GM21825 (cell line): ENCODE measurements at regions not wholly inside any gene's neighbourhood (a gene's known extent, or its start where the extent isn't known, plus 50 kb on each side); places are given as distances from the start of the nearest gene placed in this dataset.

Experiments
- ATAC-seq: cut with Tn5 transposase; IDR thresholded peaks from one replicate; pipeline ENCODE4 v1.9.1; 2021; ENCODE audit warnings: mild to moderate bottlenecking, moderate library complexity; ENCODE audit not compliant: unreplicated experiment

DNA sequence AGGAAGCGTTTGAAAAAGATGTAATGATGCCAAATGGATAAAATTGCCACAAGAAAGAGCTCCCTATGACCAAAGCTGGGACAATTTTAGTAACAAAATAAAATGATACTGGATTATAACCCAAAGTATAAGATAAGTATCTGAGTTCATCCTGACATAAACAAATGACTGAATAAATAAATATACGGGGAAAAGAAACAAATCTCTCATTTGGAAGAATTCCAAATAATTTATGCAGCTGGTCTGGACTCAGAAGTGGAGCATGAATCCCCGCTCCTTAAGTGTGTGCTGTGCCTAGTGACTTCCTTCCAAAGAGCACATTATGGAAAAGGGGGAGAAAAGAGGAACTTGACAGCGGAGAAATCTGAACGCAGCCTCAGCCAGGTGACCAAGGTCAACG lies 186.2 kb downstream of the RAMP3 start:
- ATAC-seq: no peak

DNA sequence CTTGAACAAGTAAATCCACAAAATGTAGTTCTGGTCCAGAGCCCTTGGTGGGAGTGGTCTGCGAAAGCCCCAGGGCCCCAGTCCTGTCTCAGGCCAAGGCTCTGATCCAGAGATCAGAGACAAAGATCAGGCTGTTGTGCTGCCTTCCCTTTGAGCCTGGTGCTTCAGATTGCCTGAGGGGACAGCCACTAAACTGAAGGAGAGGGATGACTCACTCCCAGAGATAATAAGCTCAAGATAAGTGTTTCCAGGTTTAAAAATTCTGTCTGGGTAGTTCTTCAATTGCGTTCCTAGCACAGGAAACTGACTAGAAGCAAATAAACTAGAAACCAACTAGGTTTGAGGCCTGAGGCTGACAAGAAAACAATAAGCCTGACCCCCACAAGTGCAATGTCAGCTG lies 190.2 kb downstream of the RAMP3 start:
- no peak for ATAC-seq

DNA sequence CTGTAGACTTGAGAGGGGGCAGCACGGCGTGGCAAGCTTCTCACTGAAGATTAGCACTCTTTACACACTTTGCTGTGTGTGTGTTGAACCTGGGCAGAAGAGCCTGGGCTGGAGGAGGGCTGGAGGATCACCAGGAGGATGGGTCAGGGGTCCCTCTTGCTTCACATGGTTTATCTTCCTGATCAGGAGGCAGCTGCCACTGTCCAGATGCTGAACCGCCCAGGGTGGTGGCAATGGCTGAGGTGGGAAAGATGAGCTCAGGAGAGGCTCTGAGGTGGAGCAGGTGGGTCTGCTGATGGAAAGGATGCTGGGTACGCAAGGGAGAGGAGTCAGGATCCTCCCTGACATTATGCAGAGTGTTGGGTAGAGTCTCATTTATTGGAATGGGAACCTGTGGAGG lies 191.5 kb downstream of the RAMP3 start:
- ATAC-seq: no peak

DNA sequence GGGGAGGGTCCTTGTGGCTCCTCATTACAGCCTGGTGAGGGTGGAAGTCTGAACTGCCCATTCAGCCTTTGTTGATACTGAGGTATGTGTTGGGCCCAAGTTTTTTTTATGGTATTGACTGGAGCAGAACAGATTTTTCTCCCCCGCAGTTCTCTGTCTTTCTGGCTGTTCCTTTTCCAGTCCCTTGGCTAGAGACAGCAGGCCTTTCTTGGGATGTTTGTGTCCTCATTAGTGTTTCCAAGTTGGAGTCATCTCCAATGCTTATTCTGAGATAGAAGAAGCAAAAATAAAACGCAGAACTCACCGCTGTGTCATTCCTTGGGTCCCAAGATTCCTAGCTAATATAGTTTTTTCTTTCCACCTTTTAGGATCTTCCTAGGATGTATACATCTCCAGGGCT lies 193.3 kb downstream of the RAMP3 start:
- no peak for ATAC-seq

DNA sequence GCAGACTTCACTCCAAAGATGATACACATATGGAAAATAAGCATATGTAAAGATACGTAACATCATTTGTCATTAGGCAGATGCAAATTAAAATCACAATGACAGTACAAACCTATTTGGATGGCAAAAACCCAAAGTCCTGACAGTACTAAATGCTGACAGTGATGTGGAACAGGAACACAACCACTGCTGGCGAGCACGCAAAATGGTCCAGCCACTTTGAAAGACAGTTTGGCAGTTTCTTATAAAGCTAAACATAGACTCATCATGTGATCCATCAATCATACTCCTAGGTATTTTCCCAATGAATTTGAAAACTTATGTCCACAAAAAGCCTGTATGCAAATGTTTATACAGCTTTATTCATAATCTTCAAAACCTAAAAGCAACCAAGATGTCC lies 200.7 kb downstream of the RAMP3 start:
- ATAC-seq: no peak

DNA sequence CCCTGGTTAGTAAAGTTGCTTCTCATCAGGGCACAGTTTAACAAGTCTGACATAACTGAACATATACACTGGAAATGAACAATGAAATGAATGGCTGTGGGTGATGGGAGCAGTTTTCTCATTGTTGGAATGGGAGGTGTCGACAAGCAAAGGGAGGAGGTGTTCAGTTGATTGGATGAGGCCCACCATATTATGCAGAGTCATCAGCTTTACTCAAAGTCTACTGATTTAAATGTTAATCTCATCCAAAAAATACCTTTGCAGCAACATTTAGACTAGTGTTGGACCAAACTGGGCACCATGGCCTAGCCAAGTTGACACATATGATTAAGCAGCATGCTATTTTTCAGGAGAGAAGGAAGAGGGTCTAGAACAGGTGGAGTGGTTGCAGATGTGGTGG lies 201.7 kb downstream of the RAMP3 start:
- no peak for ATAC-seq

DNA sequence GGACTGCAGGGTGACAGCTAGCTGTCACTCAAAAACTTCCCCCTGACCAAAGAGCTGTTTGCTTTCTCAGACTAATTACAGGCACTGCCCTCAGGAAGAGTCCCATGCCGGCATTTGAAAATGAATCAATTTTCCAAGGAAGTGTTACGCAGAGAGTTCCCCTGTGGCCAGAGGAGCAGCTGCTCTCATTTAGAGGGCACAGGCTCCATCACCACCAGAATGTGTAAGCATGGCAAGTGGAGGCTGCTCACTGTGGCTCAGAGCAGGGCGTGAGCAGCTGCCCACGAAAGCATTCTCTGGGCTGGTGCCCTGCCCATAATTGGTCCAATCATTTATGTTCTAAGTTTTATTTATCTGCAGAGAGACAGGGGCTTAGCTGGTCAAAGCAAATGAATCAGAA lies 202.2 kb downstream of the RAMP3 start:
- no peak for ATAC-seq

DNA sequence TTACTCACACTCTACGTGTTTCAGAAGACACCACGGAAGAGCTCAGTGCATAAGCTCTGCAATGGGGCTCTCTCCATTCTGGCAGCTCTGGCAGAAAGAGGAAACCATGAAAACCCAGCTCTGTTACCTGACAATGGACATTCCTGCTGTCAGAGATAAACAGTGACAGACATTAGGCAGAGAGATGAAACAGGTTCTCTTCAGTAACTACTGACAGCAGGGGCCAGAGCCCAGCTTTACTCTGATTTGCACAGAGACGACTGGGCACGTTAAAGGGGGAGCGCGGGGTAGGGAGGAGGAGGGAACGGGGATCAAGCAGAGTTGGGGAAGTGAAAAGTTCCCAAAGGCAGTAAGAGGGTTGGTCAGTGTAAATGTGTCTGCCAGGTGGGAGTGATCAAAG lies 206.1 kb downstream of the RAMP3 start:
- ATAC-seq: no peak

DNA sequence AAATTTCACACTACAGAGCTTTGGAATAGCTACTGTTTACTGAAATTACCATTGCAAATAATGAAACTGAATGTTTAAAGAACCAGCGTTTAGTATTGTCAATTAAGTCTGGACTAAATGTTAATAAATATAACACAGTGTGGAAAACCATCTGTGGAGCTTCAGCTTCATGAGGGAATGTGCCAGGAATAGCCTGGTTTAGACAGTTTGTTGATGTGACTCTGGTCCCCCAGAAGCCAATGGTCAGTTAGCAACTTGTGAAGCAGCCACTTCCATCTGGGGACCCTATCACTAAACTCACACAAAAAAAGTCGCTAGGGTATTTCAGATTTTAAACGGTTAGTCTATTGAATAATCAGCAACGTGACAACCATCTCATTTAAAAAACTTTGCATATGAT lies 207.8 kb downstream of the RAMP3 start:
- ATAC-seq: no peak

DNA sequence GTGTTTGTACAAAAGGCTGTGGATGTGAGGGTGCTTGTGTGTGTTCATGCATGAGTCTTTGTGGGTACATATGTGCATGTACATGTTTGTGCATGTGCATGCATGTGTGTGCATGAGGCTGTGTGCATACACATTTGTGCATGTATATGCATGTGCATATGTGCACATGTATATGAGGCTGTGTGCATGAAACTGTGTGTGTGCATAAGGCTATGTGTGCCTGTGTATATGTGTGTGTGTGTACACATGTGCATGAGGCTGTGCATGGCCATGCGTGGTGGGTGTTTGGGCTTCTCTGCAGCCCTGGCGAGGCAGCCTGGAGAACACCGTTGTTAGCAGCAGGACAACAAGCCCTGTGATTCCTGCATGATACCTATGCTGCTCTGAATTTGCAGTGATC lies 207.7 kb upstream of the ADCY1 start:
- no peak for ATAC-seq

DNA sequence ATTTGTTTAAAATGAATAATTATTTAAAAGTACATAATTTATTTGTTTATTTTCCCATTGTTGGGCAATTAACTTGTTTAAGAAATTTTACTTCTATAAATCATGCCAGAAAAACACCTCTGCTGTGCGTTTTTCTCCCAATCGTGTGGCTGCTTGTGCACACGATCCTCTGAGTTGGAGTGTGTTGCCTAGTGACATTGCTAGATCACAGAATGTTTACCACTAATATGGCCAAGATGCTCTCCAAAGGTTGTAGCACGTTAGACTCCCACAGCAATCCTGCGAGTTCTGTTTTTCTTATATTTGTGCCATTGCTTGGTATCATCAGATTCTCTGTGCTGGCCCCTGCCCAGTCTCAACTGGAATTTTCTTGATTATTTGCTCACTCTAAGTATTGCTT lies 207.1 kb upstream of the ADCY1 start:
- ATAC-seq: no peak

DNA sequence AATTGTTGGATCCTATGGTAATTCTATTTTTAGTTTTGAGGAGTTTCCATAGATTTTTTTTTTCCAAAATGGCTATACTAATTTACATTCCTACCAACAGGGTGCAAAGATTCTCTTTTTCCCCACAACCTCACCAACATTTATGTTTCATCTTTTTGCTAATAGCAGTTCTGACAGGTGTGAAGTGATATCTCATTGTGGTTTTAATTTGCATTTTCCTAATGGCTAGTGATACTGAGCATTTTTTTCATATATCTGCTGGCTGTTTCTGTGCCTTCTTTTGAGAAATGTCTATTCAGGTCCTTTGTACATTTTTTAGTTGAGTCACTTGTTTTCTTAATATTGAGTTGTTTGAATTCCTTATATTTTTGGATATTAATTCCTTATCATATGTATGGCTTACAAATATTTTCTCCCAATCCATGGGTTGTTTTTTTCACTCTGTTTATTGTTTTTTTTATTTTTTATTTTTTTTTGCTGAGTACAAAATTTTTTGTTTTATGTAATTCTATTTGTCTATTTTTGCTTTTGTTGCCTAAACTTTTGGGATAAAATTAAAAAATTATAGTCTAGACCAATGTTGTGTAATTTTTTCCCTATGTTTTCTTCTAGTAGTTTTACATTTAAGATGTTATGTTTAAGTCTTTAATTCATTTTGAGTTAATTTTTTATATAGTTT lies 205.9 kb upstream of the ADCY1 start:
- no peak for ATAC-seq

DNA sequence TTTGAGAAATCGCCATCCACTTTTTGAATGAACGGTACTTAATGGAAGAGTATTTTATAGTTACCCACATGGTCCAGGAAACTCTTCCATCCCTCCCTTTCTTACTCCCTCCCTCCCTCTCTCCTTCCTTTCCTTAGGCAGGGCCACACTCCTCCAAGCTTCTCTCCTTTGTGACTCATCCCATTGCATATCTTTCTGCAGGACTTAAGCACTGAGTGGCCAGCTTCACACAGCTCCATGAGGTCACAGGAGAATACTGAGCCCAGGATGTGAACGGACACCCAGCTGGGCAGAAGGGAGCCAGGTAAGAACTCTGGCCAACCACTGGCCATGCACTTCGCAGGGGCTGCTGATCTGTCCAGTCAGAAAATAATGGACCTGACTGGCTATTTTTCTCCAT lies 189.7 kb upstream of the ADCY1 start:
- no peak for ATAC-seq

DNA sequence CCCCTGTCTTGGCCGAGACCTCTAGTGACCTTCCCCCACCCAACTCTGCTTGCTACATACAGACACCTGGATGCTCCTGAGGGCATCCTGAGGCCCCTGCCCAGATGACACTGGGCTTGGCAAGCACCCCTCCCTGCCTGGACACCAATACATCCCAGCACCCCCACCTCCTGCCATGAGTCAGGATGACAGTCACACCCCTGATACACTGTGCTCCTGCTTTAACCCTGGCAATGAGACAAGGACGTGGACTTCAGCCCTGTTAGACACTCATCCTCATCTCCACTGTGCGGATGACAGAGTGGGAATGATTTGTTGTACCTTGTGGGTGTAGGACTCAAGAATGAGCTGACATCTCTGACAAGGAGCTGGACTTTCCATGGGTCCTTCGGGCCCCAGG lies 186.3 kb upstream of the ADCY1 start:
- ATAC-seq: no peak

DNA sequence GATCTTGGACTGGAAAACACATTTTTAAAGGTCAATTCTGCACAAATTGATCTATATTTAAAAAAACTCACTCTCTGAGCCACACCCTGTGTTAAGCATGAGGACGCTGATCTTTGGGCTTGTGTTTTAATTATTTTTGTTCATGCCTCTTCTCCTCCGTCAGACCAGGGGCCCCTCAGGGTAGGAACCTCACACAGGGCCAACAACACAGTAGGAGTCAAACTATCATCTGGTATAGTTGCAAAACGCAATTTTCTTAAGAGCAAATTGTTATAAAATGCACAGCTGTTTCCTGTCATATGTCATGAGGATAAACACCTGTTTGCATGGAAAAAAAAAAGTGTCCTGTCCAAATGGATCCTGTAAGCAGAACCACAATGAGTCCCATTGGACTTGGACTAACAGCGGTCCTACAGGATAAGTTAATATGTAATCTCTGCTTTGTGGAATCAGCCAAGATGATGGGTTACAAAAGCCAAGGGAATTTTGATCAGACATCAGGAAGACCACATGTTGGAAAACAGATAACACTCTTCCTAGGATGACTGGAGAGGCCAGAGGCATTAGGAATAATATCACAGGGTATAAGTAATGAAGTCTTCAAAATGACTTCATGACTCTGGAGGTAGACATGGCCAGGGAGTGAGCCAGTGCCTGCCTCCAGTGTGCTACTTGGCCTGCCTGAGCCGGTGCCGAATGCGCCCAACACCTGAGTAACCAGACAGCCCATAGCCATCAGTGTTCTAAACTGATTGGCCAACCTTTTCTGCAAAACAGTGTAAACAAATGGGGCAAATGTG lies 184.9 kb upstream of the ADCY1 start:
- no peak for ATAC-seq

DNA sequence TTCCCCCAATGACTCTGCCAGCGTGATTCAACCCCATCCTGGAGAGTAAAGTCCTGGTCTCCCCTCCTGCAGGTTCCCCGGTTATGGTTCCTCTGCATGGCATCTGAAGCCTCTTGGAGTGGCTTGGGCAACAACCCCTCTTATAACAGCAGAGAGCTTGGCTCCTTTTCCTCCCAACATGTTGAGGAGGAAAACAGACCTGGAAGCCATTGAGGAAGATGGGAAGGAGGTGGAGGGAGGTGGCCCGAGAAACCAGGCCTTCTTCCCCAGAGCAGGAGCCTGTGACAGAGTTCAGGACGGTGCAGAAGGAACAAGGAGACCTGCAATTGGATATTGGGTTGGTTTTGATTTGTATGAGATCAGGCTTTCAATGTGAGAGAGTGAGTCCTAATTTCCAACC lies 184.0 kb upstream of the ADCY1 start:
- no peak for ATAC-seq

DNA sequence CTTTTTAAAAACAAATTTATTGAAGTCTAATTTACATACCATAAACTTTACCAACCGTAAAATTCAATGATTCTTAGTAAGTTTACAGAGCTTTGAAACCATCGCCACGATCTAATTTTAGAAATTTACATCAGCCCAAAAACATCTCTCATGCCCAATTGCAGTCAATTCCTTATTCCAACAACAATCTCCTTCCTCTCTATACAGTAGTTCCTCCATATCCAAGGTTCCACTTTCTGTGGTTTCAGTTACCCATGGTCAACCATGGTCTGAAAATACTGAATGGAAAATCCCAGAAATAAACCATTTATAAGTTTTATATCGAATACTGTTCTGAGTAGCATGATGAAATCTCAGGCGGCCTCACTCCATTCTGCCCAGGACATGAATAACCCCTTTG lies 183.4 kb upstream of the ADCY1 start:
- ATAC-seq: no peak

DNA sequence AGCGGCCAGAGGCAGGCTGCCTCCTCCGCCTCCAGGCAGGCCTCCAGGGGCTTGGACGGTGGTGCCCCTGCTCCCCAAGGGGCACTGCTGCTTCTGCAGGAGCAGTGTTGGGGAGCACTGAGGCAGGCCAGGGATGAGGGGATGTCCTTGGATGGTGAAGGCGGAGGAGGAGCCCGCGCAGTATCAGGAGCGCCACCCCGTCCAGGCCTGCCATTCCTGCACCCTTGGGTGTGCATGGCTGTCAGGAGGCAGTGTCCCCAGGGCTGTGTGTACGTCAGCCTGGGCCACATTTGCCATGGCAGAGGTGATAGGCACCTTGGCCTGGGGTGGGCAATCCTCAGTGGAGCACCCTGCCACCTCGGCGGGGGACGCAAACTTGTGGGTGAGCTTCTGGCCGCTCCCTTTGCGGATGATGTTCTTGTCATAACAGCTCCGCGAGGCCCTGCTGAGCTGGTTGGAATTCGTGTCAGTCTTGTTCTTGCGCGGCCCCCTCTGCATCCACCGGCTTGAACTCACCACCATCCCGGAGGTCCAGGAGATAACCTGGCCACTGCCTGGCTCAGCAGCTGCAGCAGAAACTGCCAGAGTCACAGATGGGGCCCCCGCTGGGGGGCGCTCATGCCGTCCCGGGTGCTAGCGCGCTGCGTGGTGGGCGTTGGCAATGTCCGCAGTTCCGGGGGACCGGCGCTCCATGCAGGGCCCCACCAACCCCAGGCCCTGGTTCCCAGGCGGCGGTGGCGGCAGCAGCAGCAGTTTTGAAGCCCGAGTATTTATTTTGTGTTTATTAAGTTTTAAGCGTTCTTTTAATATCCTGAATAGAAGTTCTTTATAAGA lies 182.3 kb upstream of the ADCY1 start:
- ATAC-seq: no peak

DNA sequence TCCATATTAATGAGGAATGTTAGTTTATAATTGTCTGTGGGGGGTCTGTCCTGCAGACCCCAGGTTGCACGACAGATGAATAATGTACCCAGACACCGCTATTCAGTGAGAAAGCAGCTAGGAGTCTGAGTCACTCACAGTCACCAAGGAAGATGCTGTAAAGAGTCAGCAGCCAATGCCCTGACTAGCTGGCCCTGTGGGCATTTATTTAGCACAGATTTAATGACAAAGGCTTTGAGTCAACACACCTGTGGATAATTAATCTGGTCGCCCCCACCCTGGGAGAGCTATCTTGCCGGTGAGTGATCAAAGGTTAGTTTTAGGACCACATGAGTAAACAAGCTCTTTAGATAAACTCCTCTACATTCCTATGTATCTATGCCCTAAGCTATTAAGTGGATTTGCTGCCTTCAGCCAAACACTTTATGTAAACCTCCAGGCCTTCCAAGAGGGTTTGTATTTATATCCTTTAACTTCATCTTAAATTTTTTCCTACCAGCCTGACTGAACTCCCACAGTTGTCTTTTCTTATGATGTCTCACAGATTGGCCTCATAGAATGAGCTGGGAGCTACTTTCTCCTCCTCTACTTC lies 180.0 kb upstream of the ADCY1 start:
- ATAC-seq: no peak

DNA sequence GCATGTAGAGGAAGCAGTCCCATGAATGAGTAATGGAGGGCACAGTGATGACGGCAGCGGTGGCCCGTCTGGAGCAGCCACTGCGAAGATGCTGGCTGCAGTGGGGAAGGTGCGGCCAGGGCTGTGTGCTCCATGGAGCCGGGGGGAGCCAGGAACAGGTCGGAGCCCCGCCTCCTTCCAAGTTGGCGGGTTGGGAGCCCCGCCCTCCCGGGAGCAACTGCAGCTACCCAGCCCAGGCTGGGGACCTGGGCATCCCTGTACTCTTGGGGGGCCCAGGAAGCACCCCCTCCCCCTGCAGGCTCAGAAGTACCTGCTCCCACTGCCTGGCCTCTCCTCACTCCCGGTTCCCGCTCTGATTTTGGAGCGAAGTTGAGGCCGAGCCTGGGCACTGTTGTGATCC lies 175.1 kb upstream of the ADCY1 start:
- no peak for ATAC-seq

DNA sequence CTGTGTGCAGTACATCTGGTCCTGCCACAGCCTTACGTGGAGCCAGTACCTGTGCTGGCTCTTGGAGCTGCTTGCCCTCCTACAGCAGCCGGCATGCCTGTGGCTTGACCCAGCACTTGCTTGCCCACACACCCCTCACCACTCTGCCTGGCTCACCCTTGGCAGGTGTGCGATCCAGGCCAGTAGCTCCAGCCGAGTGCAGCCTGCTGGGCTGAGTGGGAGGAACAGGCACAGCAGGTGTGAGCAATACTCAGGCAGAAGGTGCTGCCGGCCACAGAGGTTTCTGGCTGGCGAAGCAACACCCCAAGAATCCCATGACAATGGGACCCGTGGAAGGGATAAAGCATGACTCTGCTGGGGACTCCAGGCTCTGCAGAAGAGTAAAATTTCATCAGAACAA lies 173.5 kb upstream of the ADCY1 start:
- ATAC-seq: no peak

DNA sequence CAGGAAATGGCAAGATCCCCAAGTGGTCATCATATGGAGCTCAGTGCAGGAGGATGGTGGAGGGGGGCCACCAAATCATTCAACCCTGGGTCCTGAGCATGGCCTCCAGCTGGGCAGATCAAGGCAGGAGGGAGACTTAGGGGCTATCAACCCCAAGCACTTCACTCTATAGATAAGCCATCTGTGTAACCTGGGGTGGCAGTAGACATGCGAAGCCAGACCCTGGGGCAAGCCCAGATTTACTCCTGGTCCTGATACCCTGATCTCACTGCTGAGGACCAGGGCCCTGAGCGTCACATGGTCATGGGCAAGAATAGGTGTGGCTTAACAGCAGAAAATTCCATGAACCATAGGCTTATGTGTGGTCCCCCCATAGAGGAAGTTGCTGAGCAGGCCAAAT lies 173.0 kb upstream of the ADCY1 start:
- ATAC-seq: no peak
